ENCODE measurements at regions not wholly inside any gene's neighbourhood (a gene's known extent, or its start where the extent isn't known, plus 50 kb on each side); places are given as distances from the start of the nearest gene placed in this dataset.

GRCh38 chr7:71050492-71050891 is 81.5 kb upstream of the GALNT17 start (continued):
- no peak for TF ChIP-seq CHD7 (IDR thresholded peaks at IDR 0.05; ENCODE audit: insufficient replicate concordance, low read length)
- no peak for TF ChIP-seq KDM1A (IDR thresholded peaks at IDR 0.05; ENCODE audit: borderline replicate concordance, low read length)
- no peak for TF ChIP-seq RXRA (IDR thresholded peaks at IDR 0.05; ENCODE audit: insufficient read depth, low read depth, low read length)
- no peak for TF ChIP-seq GTF2F1 (IDR thresholded peaks at IDR 0.05; ENCODE audit: borderline replicate concordance, low read depth, low read length)
- no peak for TF ChIP-seq SIRT6 (IDR thresholded peaks at IDR 0.05; ENCODE audit: low read length)
- no peak for TF ChIP-seq POLR2A (IDR thresholded peaks at IDR 0.05; ENCODE audit: control extremely low read depth in 1 of 2, low read depth in 2 of 2, low read length in 2 of 2)
- no peak for TF ChIP-seq CBX8 (IDR thresholded peaks at IDR 0.05; ENCODE audit: borderline replicate concordance, low read depth, low read length)
- no peak for TF ChIP-seq NANOG (IDR thresholded peaks at IDR 0.05; ENCODE audit: insufficient read depth, low read depth, low read length, poor library complexity, severe bottlenecking)
- TF ChIP-seq HDAC6 (IDR thresholded peaks at IDR 0.05; ENCODE audit: low read depth, low read length) = no peak
- TF ChIP-seq ASH2L (IDR thresholded peaks at IDR 0.05; ENCODE audit: low read length) = no peak
- no peak for TF ChIP-seq TBP (IDR thresholded peaks at IDR 0.05; ENCODE audit: low read depth, low read length)
- TF ChIP-seq EZH2 (IDR thresholded peaks at IDR 0.05; ENCODE audit: low read depth, low read length, severe bottlenecking) = no peak
- no peak for TF ChIP-seq SUZ12 (IDR thresholded peaks at IDR 0.05; ENCODE audit: low read length)

Measured in H1 (cell line).